Fibroblast of skin of left quadriceps (primary cell): ENCODE measurements at regions not wholly inside any gene's neighbourhood (a gene's known extent, or its start where the extent isn't known, plus 50 kb on each side); places are given as distances from the start of the nearest gene placed in this dataset.
A peak's percentile ranks its signal among the peaks of the same experiment; 100 is the strongest.

Experiments used
- DNase-seq, 2 experiments: peaks; one replicate each; pipeline ENCODE4 v3.0.0-alpha.2; 2013; ENCODE audit warnings: low read depth in 2 of 2

GRCh38 chr10:60664859-60665258 is 113.4 kb upstream of the CDK1 start:
- DNase-seq = no peak

- DNase-seq = no peak
Measured at GRCh38 chr10:60663850-60664249, 114.4 kb upstream of the CDK1 start.

GRCh38 chr10:60662917-60663614 is 115.2 kb upstream of the CDK1 start:
- no peak for DNase-seq

GRCh38 chr10:60661637-60662036 is 116.6 kb upstream of the CDK1 start:
- DNase-seq = peak; percentile 79

- DNase-seq = no peak
Measured at GRCh38 chr10:60660625-60661024, 117.7 kb upstream of the CDK1 start.

GRCh38 chr10:60654813-60655464 is 123.3 kb upstream of the CDK1 start:
- no peak for DNase-seq

GRCh38 chr10:60652628-60653027 is 125.7 kb upstream of the CDK1 start:
- no peak for DNase-seq

GRCh38 chr10:60650378-60650800 is 127.9 kb upstream of the CDK1 start:
- DNase-seq = no peak

GRCh38 chr10:60649485-60650377 is 128.5 kb upstream of the CDK1 start:
- no peak for DNase-seq

GRCh38 chr10:60648761-60649160 is 129.5 kb upstream of the CDK1 start:
- DNase-seq = no peak

GRCh38 chr10:60646966-60647796 is 131.1 kb upstream of the CDK1 start:
- peak; percentile 40 to 44 for DNase-seq

GRCh38 chr10:60645980-60646379 is 132.3 kb upstream of the CDK1 start:
- no peak for DNase-seq

- no peak for DNase-seq
Measured at GRCh38 chr10:60644436-60645130, 133.7 kb upstream of the CDK1 start.

GRCh38 chr10:60643874-60644273 is 134.4 kb upstream of the CDK1 start:
- no peak for DNase-seq

- no peak for DNase-seq
Measured at GRCh38 chr10:60629332-60629731, 148.9 kb upstream of the CDK1 start.

GRCh38 chr10:60627778-60628748 is 150.2 kb upstream of the CDK1 start:
- no peak for DNase-seq

GRCh38 chr10:60626037-60626436 is 152.2 kb upstream of the CDK1 start:
- DNase-seq = no peak

GRCh38 chr10:60623627-60624026 is 154.7 kb upstream of the CDK1 start:
- DNase-seq = no peak

- no peak for DNase-seq
Measured at GRCh38 chr10:60621018-60621417, 157.3 kb upstream of the CDK1 start.

- DNase-seq = no peak
Measured at GRCh38 chr10:60618861-60619260, 159.4 kb upstream of the CDK1 start.
